Testis (tissue), 2 donors: ENCODE measurements at regions not wholly inside any gene's neighbourhood (a gene's known extent, or its start where the extent isn't known, plus 50 kb on each side); places are given as distances from the start of the nearest gene placed in this dataset.

Source experiments
- POLR2A ChIP-seq: fragments of 450-650 bp; IDR thresholded peaks from one replicate; pipeline ENCODE4 v1.6.1; 2017; ENCODE audit warnings: antibody characterized with exemption, mild to moderate bottlenecking, moderate library complexity
- TF ChIP-seq, protein P1 (sequence below), 3 experiments: fragments of 450-650 bp in 2 of 3; fragments of 200-600 bp in 1 of 3; sonication (generic) in 1 of 3; IDR thresholded peaks; one replicate each; pipeline ENCODE4 v1.5.1; 2016 to 2019; ENCODE audit warnings: antibody characterized with exemption in 3 of 3, mild to moderate bottlenecking in 2 of 3, moderate library complexity in 1 of 3

- TF ChIP-seq, protein P1, sequence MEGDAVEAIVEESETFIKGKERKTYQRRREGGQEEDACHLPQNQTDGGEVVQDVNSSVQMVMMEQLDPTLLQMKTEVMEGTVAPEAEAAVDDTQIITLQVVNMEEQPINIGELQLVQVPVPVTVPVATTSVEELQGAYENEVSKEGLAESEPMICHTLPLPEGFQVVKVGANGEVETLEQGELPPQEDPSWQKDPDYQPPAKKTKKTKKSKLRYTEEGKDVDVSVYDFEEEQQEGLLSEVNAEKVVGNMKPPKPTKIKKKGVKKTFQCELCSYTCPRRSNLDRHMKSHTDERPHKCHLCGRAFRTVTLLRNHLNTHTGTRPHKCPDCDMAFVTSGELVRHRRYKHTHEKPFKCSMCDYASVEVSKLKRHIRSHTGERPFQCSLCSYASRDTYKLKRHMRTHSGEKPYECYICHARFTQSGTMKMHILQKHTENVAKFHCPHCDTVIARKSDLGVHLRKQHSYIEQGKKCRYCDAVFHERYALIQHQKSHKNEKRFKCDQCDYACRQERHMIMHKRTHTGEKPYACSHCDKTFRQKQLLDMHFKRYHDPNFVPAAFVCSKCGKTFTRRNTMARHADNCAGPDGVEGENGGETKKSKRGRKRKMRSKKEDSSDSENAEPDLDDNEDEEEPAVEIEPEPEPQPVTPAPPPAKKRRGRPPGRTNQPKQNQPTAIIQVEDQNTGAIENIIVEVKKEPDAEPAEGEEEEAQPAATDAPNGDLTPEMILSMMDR (IDR thresholded peaks at IDR 0.05): no peak
- TF ChIP-seq POLR2A: no peak
These were observed 231.9 kb downstream of the SEC14L1 start for GRCh38 chr17:77372444-77373298.
